GM18867 (cell line): ENCODE measurements at regions not wholly inside any gene's neighbourhood (a gene's known extent, or its start where the extent isn't known, plus 50 kb on each side); places are given as distances from the start of the nearest gene placed in this dataset.

ENCODE experiments used
- ATAC-seq: cut with Tn5 transposase; IDR thresholded peaks from one replicate; pipeline ENCODE4 v1.9.1; 2021; ENCODE audit warnings: mild to moderate bottlenecking, moderate library complexity; ENCODE audit not compliant: unreplicated experiment

- no peak for ATAC-seq
These were observed 273.1 kb downstream of the CLIC5 start for GRCh38 chr6:45742591-45742990.

- peak; percentile 71 for ATAC-seq
These were observed 274.1 kb downstream of the CLIC5 start for GRCh38 chr6:45741437-45742171.

- ATAC-seq, result no peak
These were observed 276.6 kb downstream of the CLIC5 start for GRCh38 chr6:45739058-45739457.

GRCh38 chr6:45738057-45738455 is 277.6 kb downstream of the CLIC5 start:
- no peak for ATAC-seq

DNA sequence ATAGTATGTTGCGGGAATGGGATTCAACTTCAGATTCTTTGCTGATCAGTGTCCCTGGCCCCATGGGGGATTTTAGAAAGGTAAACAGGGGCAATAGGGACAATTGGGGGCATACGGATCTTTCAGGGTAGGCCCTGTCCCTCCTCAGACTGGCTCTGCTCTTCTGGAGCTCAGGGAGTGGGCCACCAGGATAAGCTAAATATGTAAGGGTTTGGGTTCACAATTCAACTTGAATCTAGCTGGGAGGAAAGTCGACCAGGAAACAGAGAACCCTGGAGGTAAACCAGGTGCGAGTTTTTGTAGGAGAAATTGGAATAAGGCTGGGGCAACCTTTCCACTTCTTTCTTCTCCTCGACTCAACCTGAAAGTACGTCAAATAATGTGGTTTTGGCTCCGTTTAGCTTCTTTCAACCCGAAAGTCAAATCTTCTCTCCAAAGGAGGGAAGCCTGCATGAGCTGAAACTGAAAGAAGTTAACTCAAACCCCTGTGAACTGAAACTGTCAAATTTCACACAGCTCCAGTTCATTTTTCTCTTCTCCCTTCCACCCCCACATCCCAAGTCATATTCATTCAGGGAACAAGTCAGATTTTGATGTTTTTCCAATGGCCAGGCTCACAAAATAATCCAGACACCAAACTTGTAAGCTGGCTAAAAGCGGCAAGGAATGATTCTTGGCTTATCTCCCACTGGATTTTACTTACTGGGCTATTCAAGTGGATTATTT is 278.2 kb downstream of the CLIC5 start:
- peak; percentile 74 for ATAC-seq

DNA sequence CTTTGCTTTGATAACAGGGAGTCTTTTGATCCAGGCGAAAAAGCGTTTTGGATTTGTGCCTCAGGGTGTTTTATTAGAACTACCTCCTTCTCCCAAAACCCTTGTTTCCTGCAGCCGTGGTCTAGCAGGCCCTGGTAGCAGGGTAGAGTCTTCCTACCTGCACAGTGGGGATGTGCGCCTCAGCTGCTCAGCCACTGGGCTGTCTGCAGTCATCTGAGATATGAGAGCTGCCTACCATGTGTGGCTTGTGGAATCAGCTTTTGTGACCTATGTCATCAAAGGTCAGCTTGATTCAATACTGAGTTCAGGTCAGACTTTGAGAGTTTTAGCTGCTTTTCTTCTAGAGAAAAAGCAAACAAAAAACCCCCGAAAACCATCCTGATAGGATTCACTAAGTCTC is 279.5 kb downstream of the CLIC5 start:
- no peak for ATAC-seq

DNA sequence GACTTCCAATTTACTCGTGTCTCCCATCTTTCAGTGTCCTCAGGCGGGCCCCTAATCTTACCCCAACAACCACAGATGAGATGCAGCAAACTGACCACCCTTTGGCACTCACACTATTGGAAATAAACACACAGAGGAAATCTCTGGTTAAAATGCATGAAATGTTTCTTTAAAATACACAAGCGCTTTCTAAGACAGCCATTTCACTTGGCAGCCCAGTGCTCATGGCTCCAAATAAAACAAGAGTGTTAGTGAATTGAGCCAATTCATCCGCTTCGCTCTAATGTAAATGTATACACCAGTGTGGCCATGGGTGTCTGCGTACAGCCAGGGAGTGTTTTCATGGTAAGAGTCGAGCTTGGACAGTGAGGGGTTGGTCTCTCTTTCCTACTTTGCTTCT is 282.9 kb downstream of the CLIC5 start:
- ATAC-seq, result no peak

- ATAC-seq, result no peak
These were observed 285.4 kb downstream of the CLIC5 start for GRCh38 chr6:45730232-45730631.

DNA sequence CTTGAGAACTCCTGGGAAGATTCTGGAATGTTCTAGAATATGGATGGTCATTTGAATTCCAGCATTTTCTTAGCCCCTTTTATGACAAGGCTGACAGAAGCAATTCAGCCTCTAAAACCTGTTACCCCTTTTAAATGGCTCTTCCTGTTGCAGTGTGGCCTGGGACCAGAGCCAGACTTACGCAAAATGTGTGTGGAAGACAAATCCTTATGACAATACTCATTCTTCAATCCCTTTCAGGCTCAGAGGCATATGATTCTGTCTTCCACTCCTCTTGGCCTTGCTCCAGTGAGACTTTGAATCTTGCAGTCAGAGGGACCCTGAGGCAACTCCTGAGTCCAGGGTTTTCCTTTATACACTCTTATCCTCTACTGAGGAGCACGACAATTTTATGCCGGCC is 287.0 kb downstream of the CLIC5 start:
- no peak for ATAC-seq

DNA sequence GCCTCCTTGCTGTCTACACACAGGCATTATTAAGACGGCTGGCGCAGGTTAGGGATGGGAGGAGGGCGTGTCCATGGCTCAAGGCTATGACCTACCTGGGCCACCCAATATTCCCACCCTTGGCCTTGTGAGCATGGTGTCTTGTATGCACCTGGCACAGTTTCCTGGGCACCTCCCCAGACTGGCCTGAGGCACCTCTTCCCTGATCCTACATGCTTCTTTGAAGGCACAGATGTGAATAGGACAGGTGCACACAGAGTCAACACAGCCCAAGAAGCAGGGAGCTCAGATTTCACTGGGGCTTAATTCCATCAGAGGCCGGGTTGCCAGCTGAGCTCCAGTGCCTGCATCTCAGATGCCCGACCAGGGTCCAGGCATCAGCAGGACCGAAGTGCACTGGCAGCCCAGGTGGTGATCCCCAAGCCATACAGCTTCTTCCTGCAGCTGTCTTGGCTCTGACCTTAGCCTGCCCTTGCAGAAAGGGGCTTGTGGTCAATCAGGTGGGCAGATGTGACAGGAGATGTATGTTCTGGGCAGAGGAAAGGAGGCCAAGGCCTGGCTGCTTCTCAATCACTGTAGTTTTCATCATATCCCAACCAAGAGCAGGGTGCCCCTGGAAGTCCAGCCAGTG is 287.7 kb downstream of the CLIC5 start:
- no peak for ATAC-seq

- ATAC-seq, result no peak
These were observed 288.4 kb downstream of the CLIC5 start for GRCh38 chr6:45727228-45727627.

- no peak for ATAC-seq
These were observed 289.2 kb downstream of the CLIC5 start for GRCh38 chr6:45726444-45726843.

- ATAC-seq, result no peak
These were observed 291.1 kb downstream of the CLIC5 start for GRCh38 chr6:45724511-45724910.

DNA sequence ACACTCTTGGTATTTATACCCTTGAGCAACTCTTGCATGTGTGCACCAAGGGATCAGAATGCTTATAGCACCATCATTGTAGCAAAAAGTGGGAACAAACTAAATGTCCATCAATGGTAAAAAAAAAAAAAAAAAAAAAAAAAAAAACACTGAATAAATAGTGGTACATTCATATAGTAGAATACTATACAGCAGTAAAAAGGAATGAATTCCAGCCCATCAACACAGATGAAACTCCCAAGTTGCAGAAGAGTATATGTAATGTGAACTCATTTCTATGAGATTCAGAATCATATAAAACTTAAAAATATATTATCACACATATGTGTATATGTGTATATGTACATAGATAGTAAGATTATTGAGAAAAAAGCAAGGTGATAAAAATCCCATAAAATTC is 291.6 kb downstream of the CLIC5 start:
- ATAC-seq, result no peak

DNA sequence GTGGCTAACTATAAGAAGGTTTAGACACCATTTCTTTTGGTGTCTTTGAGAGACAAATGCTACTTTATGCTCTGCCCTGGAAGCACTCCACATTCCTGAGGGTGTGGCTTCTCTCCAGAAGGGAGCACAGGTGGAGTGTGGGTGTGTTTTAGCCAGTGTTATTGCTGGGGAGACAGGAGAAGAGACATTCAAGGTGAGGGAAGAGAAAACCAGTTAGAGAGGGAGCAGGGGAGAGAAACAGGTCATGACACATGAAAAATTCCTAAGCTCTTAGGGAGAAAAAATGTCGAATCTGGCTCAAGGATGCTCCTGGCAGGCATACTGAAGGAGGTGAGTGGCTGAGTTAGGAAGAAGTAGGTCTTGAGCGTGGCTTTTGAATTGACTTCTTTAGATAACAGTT is 292.8 kb downstream of the CLIC5 start:
- no peak for ATAC-seq

- no peak for ATAC-seq
These were observed 294.0 kb downstream of the CLIC5 start for GRCh38 chr6:45721665-45722064.

DNA sequence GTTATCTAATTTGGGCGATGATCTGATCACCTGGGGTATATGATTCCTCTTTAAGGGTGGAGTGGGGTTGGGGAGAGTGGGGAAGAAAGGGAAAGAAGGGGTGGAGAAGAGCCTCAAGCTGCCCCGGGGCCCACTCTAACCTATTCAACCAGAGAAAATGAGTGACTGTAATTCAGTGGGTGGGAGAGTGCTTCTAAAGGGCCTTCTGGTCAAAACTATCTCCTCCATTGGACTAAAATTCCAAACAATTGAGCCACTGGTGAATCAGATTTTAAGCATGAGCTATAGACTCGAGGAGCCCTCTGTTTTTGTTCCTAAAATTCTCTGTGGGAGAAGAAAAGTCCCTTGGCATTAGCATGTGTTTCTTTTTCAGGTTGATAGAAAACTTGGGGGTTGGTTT is 296.8 kb downstream of the CLIC5 start:
- ATAC-seq, result no peak

DNA sequence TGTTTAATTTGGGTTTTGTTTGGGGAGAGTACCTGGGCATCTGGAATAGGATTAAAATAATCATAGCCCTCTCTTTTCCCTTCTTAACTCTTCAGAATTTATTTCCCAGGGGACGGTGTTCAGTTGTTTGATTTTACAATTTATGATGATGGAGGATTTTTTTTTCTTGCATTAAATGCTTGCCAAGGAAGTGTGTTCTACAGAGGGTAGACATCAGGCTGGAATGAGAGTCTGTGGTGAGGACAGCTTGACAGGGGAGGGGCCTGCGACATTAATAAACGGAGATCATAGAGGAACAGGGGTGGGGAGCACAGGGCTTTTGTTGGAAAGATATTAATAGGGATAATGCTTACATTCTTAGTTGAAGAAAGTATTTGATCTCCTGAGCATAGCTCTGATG is 297.5 kb downstream of the CLIC5 start:
- ATAC-seq, result no peak

DNA sequence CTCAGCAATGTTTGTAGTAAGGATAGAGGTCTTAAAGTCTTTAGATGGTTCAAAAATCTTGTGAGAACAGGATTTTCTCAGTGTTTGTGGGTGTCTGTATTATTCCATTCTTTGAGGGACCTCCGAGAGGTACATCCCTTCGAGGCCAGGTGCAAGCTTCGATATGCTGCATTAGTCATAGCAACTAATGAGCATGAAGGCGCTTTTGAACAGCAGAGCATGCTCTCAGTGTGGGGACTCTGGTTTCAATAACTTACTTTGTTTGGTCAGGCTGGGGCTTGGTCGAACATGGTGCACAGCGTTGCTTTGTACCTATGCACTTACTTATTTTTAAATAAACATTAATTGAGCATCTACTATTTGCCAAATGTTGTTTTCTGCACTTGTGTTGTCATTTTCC is 297.9 kb downstream of the CLIC5 start:
- ATAC-seq, result no peak

DNA sequence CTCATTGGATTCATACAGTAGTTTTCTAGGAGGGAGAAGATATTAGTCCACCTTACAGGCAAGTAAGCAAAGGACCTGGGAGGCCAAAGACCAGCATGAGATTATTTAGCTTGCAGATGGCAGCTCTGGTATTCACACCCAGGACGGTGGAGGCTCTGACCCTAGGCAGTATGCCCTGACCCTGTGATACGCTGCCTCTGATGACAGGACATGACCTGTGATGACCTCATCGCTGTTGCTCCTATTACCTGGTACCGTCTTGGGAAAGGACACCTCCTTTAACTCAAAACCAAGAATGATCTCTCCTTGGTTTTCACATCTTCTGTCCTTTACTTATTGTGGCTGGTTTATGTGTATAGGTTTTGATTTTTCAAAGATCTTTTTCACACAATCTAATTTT is 298.6 kb downstream of the CLIC5 start:
- no peak for ATAC-seq

DNA sequence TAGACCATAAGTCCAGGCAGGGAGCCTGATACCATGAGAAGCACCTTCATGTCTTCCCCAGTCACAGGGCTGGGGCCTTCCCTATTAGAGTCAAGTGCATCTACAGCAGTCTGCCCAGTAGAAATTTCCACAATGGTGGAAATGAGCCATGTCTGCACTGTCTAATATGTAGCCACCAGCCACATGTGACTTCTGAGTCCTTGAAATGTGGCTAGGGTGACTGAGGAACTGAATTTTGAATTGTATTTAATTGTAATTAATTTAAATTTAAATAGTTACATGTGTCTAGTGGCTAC is 300.2 kb downstream of the CLIC5 start:
- no peak for ATAC-seq

DNA sequence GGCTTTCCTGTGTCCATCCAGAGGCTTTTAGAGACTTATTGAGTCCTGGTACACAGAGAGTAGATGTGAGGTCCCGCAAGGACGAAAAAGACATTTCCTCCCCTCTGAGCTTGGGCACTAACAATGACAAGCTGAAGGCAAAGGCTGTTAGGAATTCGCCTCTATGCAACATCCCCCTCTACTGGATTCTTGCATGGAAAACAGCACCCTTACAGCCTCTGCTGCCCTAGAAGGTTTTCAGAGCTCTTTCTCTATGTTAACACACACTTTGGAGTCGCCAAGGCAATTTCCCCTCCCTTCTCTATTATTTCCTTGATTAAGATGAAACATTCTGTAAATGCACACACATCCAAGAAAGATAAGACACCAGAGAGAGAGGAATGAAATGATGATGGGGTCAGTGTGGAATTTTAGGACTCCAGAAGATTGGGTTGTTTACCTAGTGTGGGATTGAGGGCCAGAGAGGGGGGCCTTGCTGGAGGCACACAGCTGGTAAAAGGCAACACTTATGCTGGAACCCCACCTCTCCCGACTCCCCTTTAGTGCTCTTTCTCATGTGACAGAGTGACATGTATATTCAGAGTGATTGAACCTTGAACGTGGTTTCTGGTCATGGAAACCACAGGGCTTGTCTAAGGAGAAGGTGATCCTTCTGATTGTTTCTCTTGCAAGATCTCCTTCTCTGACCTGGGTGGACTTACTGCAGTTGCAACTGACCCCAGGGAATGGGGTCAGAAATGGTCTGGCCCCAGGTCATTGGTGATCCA is 300.7 kb downstream of the CLIC5 start:
- peak; percentile 30 for ATAC-seq
